BE2C (cell line): ENCODE measurements at regions not wholly inside any gene's neighbourhood (a gene's known extent, or its start where the extent isn't known, plus 50 kb on each side); places are given as distances from the start of the nearest gene placed in this dataset.

Experiments used
- DNase-seq: peaks from one replicate; pipeline ENCODE4 v3.0.0-alpha.2; 2020
- H3K27me3 ChIP-seq: fragments of 250-450 bp; sonication (Bioruptor Pico); 2 replicates; pipeline ENCODE4 v1.5.1; 2020; ENCODE audit warnings: mild to moderate bottlenecking
- H3K36me3 ChIP-seq: fragments of 250-450 bp; sonication (Bioruptor Pico); 2 replicates; pipeline ENCODE4 v1.5.1; 2020; ENCODE audit warnings: mild to moderate bottlenecking
- H3K4me1 ChIP-seq: fragments of 250-450 bp; sonication (Bioruptor Pico); 2 replicates; pipeline ENCODE4 v1.5.1; 2020
- H3K4me3 ChIP-seq: 2 replicates; pipeline ENCODE4 v1.5.1; 2011; ENCODE audit warnings: low read depth, low read length
- H3K9me3 ChIP-seq: fragments of 250-450 bp; sonication (Bioruptor Pico); 2 replicates; pipeline ENCODE4 v1.5.1; 2020
- CTCF ChIP-seq: IDR thresholded peaks from 2 replicates; pipeline ENCODE4 v1.5.1; 2012; ENCODE audit warnings: mild to moderate bottlenecking, low read depth, low read length

- TF ChIP-seq CTCF: no peak
- no peak for DNase-seq
- Histone ChIP-seq H3K27me3 (no peaks in the 10 kb centered on the region), H3K36me3 (no peaks in the 10 kb centered on the region), H3K4me1 (no peaks in the 10 kb centered on the region), H3K9me3 (no peaks in the 10 kb centered on the region), H3K4me3 (no peak overlapping the region)
These were observed 145.4 kb downstream of the ACTL7B start for GRCh38 chr9:108710424-108710823.

GRCh38 chr9:108709997-108710396 is 145.8 kb downstream of the ACTL7B start:
- H3K9me3 ChIP-seq: no peaks in the 10 kb centered on the region
- no peaks in the 10 kb centered on the region for H3K36me3 ChIP-seq
- no peak for TF ChIP-seq CTCF
- no peak overlapping the region for H3K4me3 ChIP-seq
- H3K27me3 ChIP-seq: no peaks in the 10 kb centered on the region
- no peak for DNase-seq
- H3K4me1 ChIP-seq: no peaks in the 10 kb centered on the region

DNA sequence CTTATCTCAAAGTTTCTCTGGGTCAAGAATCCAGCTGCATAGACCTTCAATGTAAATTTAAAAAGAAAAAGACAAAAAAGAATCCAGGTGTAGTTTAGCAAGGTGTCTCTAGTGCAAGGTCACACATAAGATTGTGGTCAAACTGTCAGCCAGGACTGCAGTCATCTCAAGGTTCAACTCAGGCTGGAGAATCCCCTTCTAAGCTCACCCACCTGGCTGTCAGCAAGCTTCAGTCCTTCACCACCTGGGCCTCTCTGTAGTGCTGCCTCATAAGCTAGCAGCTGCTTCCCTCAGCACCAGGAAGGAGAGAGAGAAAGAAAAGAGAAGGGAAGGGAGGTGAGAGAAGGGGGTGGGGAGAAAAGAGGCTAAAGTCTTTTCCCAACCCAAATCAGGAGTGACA is 146.7 kb downstream of the ACTL7B start:
- no peaks in the 10 kb centered on the region for H3K4me1 ChIP-seq
- no peak for TF ChIP-seq CTCF
- no peak for DNase-seq

DNA sequence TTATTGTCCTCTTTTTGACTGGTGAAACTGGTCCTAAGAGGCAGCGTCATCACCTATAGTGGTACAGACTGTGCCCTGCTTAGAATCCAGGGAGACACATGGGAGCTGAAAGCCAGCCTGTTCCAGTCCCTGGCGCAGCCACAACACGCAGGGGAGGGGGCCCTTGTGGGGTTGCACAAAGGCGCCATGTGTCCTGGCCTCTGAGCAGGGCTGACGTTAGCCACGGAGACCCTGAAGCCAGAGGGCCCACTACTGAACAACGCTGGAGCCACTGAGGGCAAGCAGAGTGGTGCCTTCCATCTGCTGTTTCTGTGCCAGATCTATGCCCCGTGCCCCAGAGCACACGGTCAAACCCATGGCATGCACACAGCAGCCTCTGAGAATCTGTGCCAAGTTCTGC is 147.3 kb downstream of the ACTL7B start:
- Histone ChIP-seq H3K27me3 (no peaks in the 10 kb centered on the region), H3K4me1 (no peaks in the 10 kb centered on the region), H3K36me3 (no peaks in the 10 kb centered on the region), H3K4me3 (no peak overlapping the region), H3K9me3 (no peaks in the 10 kb centered on the region)
- no peak for DNase-seq
- no peak for TF ChIP-seq CTCF

More for the DNA sequence above, 146.7 kb downstream of the ACTL7B start:
- H3K4me3 ChIP-seq: no peak overlapping the region
- H3K27me3 ChIP-seq: no peaks in the 10 kb centered on the region
- H3K9me3 ChIP-seq: no peaks in the 10 kb centered on the region
- no peaks in the 10 kb centered on the region for H3K36me3 ChIP-seq

DNA sequence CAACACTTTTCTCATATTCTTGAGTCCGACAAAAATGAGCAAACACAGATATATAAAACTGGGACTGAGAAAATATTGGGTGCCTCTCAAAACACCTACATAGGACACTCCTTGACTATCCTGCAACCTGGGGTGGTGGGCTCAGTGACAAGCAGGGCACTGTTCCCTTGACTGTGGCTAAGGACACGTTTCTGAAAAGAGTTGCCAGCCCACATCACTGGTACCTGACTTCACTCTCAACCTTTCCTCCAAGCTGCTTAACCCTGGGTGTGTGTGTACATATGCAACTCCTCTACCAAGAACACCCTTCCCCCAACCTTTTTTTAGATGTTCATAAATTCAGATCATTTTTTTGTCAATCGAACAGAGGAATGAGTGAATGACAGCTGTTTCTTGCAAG is 148.7 kb downstream of the ACTL7B start:
- Histone ChIP-seq H3K27me3 (no peaks in the 10 kb centered on the region), H3K36me3 (no peaks in the 10 kb centered on the region), H3K4me3 (no peak overlapping the region), H3K9me3 (no peaks in the 10 kb centered on the region), H3K4me1 (no peaks in the 10 kb centered on the region)
- no peak for DNase-seq
- no peak for TF ChIP-seq CTCF

DNA sequence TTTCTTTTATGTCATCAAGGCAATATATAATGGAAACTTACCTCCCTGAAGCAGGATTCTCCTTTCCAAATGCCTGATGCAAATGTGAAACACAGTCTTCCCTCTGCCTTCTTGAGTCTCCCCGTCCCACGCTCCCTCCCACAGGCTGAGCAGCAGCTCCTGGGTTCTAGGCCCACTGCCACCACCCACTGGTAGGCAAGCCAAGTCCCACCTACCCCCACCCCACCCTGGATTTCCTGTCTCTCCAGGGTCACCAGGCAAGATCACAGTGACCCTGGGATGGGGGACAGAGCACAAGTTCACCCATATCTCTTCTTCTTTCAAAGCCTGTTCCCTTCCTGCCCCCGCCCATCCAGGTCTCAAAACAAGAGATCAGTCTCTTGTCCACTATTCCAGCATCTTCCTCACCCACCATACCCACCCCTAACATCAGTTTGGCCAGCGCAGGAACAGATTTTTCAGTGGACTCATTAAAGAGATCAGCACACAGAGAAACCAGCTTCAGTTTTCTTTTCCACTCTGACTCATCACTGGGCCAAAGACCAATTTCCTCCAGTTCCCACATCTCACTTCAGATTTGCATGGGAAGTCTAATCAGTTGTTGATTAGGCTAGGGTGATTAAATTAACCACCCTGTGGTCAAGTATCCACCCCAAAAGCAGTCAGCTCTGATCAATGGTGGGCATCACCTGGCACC is 151.5 kb downstream of the ACTL7B start:
- H3K36me3 ChIP-seq: no peaks in the 10 kb centered on the region
- H3K9me3 ChIP-seq: no peaks in the 10 kb centered on the region
- TF ChIP-seq CTCF: no peak
- H3K4me1 ChIP-seq: no peaks in the 10 kb centered on the region
- no peak overlapping the region for H3K4me3 ChIP-seq
- H3K27me3 ChIP-seq: no peaks in the 10 kb centered on the region
- no peak for DNase-seq
